Panc1 (cell line): ENCODE measurements at regions not wholly inside any gene's neighbourhood (a gene's known extent, or its start where the extent isn't known, plus 50 kb on each side); places are given as distances from the start of the nearest gene placed in this dataset.

Experiments
- CTCF ChIP-seq: fragments of 450-650 bp; IDR thresholded peaks from 2 replicates; pipeline ENCODE4 v1.5.1; 2017; ENCODE audit warnings: mild to moderate bottlenecking
- POLR2AphosphoS5 ChIP-seq: IDR thresholded peaks from 2 replicates; pipeline ENCODE4 v1.6.1; 2012; ENCODE audit warnings: mild to moderate bottlenecking, low read depth, low read length, moderate library complexity
- TF ChIP-seq, protein P1 (sequence below), 2 experiments: IDR thresholded peaks; 2 replicates each; pipeline ENCODE4 v1.6.1; 2011 to 2012; ENCODE audit warnings: low read depth in 2 of 2, control low read depth in 1 of 2, low read length in 1 of 2, mild to moderate bottlenecking in 1 of 2, moderate library complexity in 1 of 2; ENCODE audit not compliant: insufficient read depth in 1 of 2

- TF ChIP-seq, protein P1, sequence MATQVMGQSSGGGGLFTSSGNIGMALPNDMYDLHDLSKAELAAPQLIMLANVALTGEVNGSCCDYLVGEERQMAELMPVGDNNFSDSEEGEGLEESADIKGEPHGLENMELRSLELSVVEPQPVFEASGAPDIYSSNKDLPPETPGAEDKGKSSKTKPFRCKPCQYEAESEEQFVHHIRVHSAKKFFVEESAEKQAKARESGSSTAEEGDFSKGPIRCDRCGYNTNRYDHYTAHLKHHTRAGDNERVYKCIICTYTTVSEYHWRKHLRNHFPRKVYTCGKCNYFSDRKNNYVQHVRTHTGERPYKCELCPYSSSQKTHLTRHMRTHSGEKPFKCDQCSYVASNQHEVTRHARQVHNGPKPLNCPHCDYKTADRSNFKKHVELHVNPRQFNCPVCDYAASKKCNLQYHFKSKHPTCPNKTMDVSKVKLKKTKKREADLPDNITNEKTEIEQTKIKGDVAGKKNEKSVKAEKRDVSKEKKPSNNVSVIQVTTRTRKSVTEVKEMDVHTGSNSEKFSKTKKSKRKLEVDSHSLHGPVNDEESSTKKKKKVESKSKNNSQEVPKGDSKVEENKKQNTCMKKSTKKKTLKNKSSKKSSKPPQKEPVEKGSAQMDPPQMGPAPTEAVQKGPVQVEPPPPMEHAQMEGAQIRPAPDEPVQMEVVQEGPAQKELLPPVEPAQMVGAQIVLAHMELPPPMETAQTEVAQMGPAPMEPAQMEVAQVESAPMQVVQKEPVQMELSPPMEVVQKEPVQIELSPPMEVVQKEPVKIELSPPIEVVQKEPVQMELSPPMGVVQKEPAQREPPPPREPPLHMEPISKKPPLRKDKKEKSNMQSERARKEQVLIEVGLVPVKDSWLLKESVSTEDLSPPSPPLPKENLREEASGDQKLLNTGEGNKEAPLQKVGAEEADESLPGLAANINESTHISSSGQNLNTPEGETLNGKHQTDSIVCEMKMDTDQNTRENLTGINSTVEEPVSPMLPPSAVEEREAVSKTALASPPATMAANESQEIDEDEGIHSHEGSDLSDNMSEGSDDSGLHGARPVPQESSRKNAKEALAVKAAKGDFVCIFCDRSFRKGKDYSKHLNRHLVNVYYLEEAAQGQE (IDR thresholded peaks at IDR 0.05; ENCODE audit: insufficient read depth in 1 of 2, low read depth in 2 of 2, low read length in 1 of 2), result no peak
- TF ChIP-seq CTCF (no peak), POLR2AphosphoS5 (no peak)
These were observed 78.7 kb upstream of the ARID5B start for GRCh38 chr10:61822781-61823230.
